GM19328 (cell line): ENCODE measurements at regions not wholly inside any gene's neighbourhood (a gene's known extent, or its start where the extent isn't known, plus 50 kb on each side); places are given as distances from the start of the nearest gene placed in this dataset.
"Not testable (repeated sequence)": the region's sequence is repeated elsewhere in the genome, so short reads cannot be mapped to it uniquely, and the experiment has no call there.

ENCODE experiments used
- ATAC-seq: cut with Tn5 transposase; IDR thresholded peaks from one replicate; pipeline ENCODE4 v1.9.1; 2021; ENCODE audit warnings: mild to moderate bottlenecking, moderate library complexity; ENCODE audit not compliant: unreplicated experiment

DNA sequence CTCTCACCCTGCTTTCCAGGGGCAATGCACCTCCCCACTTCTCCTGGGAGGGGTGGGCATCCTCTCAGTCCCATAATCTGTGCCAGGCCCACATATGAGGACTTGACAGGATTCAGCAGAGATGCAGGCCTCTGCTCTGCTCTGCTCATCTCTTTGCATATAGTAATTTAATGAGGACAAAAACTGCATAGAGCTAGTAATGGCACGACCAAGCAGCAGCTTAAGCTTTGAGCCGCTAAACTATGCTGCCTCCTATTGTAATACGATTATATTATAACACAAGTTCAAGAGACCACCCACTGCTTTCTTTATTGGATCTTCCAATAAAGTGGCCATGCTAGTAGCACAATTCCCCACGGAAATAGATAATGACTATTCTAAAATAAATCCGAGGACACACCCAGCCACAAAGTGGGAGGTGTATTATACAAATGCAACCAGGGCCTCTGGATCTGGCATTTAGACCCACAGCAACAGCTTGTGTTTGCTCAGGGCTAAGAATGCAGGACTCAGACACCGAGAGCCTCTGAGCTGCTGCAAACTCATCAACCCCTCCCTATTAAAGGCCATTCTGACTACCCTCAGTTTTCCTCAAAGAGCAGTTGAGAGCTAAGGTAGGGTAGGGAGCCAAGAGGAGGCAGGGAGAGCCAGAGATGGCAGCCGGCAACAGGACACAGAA is 93.6 kb upstream of the PLGLB2 start:
- not testable (repeated sequence) for ATAC-seq

GRCh38 chr2:87657915-87658314 is 90.0 kb upstream of the PLGLB2 start:
- ATAC-seq: not testable (repeated sequence)

GRCh38 chr2:87658357-87658756 is 89.5 kb upstream of the PLGLB2 start:
- ATAC-seq: not testable (repeated sequence)

DNA sequence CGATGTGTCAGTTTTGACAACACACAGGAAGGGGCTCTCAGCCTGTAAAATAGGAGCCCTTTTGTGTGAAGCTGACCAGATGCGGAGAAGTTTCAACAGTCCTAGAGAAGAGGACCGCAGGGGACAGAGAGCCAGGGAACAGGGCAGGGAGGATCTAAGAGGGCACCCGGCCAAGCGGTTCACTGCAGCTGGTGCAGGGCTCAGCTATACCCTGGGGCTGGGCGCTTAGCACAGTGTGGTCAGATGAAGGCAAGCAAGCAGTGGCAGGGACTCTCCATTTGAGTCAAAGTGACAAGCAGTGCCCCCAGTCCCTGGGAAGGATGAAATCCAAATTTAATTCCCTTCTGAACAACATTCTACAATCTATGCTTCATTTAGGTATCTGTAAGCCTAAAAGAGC is 88.9 kb upstream of the PLGLB2 start:
- ATAC-seq: not testable (repeated sequence)

DNA sequence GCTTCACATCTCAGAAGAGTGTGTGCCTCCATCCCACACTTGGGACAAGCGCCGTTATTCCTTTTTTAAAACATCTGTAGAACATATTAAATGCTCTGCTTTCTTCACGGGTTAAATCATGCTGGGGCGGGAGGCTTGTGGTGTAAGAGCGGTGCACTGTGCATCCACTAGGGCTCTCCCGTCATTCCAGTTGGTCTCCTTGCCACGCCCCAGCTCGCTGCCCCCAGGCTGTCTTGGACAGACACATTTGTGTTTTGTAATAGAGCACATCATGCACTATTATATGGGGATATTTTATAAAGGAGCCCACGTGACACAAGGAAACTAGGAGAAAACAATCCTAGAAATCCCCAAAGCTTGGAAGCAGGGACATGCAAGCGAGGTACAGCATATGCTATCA is 87.7 kb upstream of the PLGLB2 start:
- not testable (repeated sequence) for ATAC-seq

- not testable (repeated sequence) for ATAC-seq
These were observed 85.3 kb upstream of the PLGLB2 start for GRCh38 chr2:87662316-87663290.

GRCh38 chr2:87663347-87663746 is 84.5 kb upstream of the PLGLB2 start:
- not testable (repeated sequence) for ATAC-seq

DNA sequence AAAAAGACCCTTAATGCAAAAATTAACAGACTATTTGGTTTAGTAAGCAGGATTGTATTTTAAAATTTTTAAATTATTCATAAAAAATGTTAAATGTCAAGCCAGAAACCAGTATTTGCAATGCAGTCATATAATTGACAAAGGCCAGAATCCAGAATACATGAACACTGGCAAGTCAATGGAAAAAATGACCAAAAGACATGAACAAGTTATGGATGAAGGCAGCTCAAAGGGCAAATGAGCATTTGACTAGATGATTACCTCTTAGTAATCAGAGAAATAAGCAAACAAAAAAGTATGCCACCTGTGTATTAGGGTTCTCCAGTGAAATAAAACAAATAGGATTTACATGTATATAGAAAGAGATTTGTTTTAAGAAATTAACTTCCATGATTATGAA is 80.9 kb upstream of the PLGLB2 start:
- ATAC-seq: not testable (repeated sequence)

DNA sequence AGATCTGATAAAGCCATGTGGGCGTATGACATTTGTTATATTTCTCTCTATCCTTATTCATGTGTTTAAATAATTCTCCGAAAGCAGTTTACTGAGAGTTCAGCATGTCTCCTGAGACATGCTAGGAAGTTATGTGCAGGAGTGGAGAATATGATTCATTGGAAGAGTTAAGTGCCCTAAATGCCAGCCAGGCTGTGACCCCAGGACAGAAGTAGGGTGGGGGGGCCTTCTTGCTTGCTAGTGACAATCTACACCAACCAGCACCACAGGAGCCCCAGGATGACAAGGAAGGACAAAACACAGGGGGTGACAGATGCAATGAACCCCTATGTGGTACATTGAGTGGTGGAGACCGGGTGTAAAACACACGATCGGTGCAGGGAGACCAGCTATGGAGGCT is 79.5 kb upstream of the PLGLB2 start:
- not testable (repeated sequence) for ATAC-seq

- ATAC-seq: not testable (repeated sequence)
These were observed 78.2 kb upstream of the PLGLB2 start for GRCh38 chr2:87669633-87670231.

GRCh38 chr2:87672404-87672803 is 75.5 kb upstream of the PLGLB2 start:
- ATAC-seq: not testable (repeated sequence)

- ATAC-seq: not testable (repeated sequence)
These were observed 73.2 kb upstream of the PLGLB2 start for GRCh38 chr2:87674729-87675128.

DNA sequence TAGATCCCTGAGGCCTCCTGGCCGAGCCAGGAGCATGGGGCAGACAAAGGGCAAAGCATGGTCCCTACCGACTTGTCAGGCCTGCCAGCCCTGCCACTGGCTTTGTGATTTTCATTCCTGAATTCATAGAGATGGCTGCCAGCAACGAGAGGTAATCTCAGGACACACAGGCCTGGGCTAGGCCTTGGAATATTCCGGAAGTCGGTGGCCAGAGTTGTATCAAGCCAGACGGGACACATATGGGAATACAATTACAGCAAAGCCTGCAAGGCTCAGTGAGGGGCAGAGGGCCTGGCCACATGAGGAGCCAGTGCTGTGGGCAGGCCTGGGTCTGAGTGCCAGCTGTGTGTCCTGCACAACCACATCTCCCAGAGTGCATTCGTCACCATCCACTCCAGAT is 72.4 kb upstream of the PLGLB2 start:
- not testable (repeated sequence) for ATAC-seq

- ATAC-seq: not testable (repeated sequence)
These were observed 70.4 kb upstream of the PLGLB2 start for GRCh38 chr2:87677421-87677923.

DNA sequence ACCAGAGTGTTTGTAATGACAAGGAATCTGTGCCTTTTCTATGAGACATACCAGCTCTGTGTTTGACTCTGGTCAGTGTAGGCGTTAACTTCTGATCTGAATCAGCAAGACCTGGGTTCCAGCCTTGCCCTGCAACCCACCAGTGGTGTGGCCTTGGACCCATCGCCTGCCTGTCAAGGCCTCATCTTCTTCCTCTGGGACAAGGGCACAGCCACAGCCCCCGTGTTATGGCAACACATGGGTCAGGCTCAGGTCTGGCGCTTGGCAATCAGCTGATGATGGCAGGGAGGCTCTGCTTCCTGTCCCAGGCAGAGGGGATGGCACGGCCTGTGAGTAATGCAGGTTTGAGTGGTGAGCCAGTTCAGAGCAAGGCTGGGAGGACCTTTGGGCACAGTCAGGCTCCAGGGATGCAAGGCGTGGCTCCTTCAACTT is 69.1 kb upstream of the PLGLB2 start:
- ATAC-seq: not testable (repeated sequence)

GRCh38 chr2:87679950-87680349 is 67.9 kb upstream of the PLGLB2 start:
- ATAC-seq: not testable (repeated sequence)

GRCh38 chr2:87680691-87681090 is 67.2 kb upstream of the PLGLB2 start:
- not testable (repeated sequence) for ATAC-seq

GRCh38 chr2:87683451-87683850 is 64.4 kb upstream of the PLGLB2 start:
- ATAC-seq: not testable (repeated sequence)

- not testable (repeated sequence) for ATAC-seq
These were observed 63.9 kb upstream of the PLGLB2 start for GRCh38 chr2:87683961-87684360.

- not testable (repeated sequence) for ATAC-seq
These were observed 62.3 kb upstream of the PLGLB2 start for GRCh38 chr2:87685558-87685957.
